ENCODE measurements at regions not wholly inside any gene's neighbourhood (a gene's known extent, or its start where the extent isn't known, plus 50 kb on each side); places are given as distances from the start of the nearest gene placed in this dataset.

GRCh38 chr11:106413222-106413621, 335.8 kb downstream of the AASDHPPT start:
- DNase-seq (ENCODE audit: extremely low read depth in 1 of 4, low spot score in 3 of 4) (no peak), ATAC-seq (no peak), FAIRE-seq (no peak)
- H3K9me1 ChIP-seq (ENCODE audit: control insufficient read depth, insufficient read depth, low read length) = no peaks in the 10 kb centered on the region
- no peak overlapping the region for H3K27ac ChIP-seq (ENCODE audit: extremely low read depth, low read depth, low read length)
- no peaks in the 10 kb centered on the region for H4K20me1 ChIP-seq (replicated peaks; ENCODE audit: control insufficient read depth, insufficient read depth, low read length)
- no peaks in the 10 kb centered on the region for H3K4me1 ChIP-seq (replicated peaks in 1 of 2; ENCODE audit: control insufficient read depth in 2 of 2, insufficient read depth in 2 of 2, low read length in 2 of 2)
- ChIA-PET CTCF (ENCODE audit: low intra/inter-chr PET ratio) (no interaction called here), POLR2A (no interaction called here)
- H3K36me3 ChIP-seq (ENCODE audit: control insufficient read depth, insufficient read depth, low read length) = no peaks in the 10 kb centered on the region
- no peak overlapping the region for H3K4me3 ChIP-seq
- WGBS (ENCODE audit: insufficient coverage, low coverage, missing lambda C conversion rate) = 0% methylated on average over 1 of the region's 1 CpG
- H3K9me3 ChIP-seq (replicated peaks; ENCODE audit: control insufficient read depth, insufficient read depth, low read depth, low read length) = no peaks in the 10 kb centered on the region
- no peak overlapping the region for H3K9ac ChIP-seq (ENCODE audit: insufficient read depth in 1 of 2, low read depth in 2 of 2, low read length in 2 of 2)
- H3K79me2 ChIP-seq (ENCODE audit: control insufficient read depth, insufficient read depth, low read length) = no peaks in the 10 kb centered on the region
- no TSS peak for BruUV-seq (replicated peaks)
- TF ChIP-seq ATF6 (CRISPR knock-in tag; IDR thresholded peaks at IDR 0.05) (no peak), MCM7 (IDR thresholded peaks at IDR 0.05) (no peak), NBN (IDR thresholded peaks at IDR 0.05; ENCODE audit: low read depth) (no peak), BRD9 (IDR thresholded peaks at IDR 0.05; ENCODE audit: low read depth, partially characterized antibody) (no peak), ARID2 (IDR thresholded peaks at IDR 0.05) (no peak), ZNF146 (CRISPR knock-in tag; IDR thresholded peaks at IDR 0.05; ENCODE audit: unreplicated experiment) (no peak), SNIP1 (IDR thresholded peaks at IDR 0.05; ENCODE audit: low read depth) (no peak), BCOR (IDR thresholded peaks at IDR 0.05) (no peak), TBL1XR1 (IDR thresholded peaks at IDR 0.05; ENCODE audit: low read length in 2 of 2) (no peak), ZNF347 (CRISPR knock-in tag; IDR thresholded peaks at IDR 0.05; ENCODE audit: low read depth) (no peak), TRIM25 (IDR thresholded peaks at IDR 0.05; ENCODE audit: borderline replicate concordance) (no peak), NFIC (IDR thresholded peaks at IDR 0.05) (no peak), DPF2 (IDR thresholded peaks at IDR 0.05) (no peak), SP1 (CRISPR knock-in tag; IDR thresholded peaks at IDR 0.05) (no peak), CTCF (IDR thresholded peaks at IDR 0.05 in 2 of 3, conservative IDR thresholded peaks at IDR 0.05 in 1 of 3; ENCODE audit: insufficient read depth in 2 of 3, low read depth in 1 of 3, low read length in 3 of 3) (no peak), DLX4 (CRISPR knock-in tag; IDR thresholded peaks at IDR 0.05) (no peak), TGIF2 (CRISPR knock-in tag; IDR thresholded peaks at IDR 0.05) (no peak), HSF4 (CRISPR knock-in tag; IDR thresholded peaks at IDR 0.05; ENCODE audit: borderline replicate concordance) (no peak), CBX3 (IDR thresholded peaks at IDR 0.05; ENCODE audit: borderline replicate concordance in 1 of 2, low read length in 2 of 2) (no peak), STAG1 (CRISPR knock-in tag; IDR thresholded peaks at IDR 0.05; ENCODE audit: borderline replicate concordance) (no peak)
- in situ Hi-C loops (cut with MboI) = no loop called here
- no peak overlapping the region for H2AFZ ChIP-seq (ENCODE audit: low read depth, low read length)
- H3K27me3 ChIP-seq (ENCODE audit: control insufficient read depth in 2 of 2, insufficient read depth in 2 of 2, low read length in 2 of 2) = no peaks in the 10 kb centered on the region
- intact Hi-C loops (cut with micrococcal nuclease) = no loop called here
- no peak overlapping the region for H3K4me2 ChIP-seq (ENCODE audit: insufficient read depth, low read length)

All from K562 (cell line).